Nephron (organoid): ENCODE measurements at regions not wholly inside any gene's neighbourhood (a gene's known extent, or its start where the extent isn't known, plus 50 kb on each side); places are given as distances from the start of the nearest gene placed in this dataset.
"Not testable (repeated sequence)": the region's sequence is repeated elsewhere in the genome, so short reads cannot be mapped to it uniquely, and the experiment has no call there.

Source experiments
- H3K27ac Mint-ChIP-seq, 3 experiments: 2 replicates each; pipeline ENCODE4 v1.8.0; 2020; ENCODE audit warnings: mixed read lengths in 3 of 3, mild to moderate bottlenecking in 2 of 3, moderate library complexity in 1 of 3
- H3K27me3 Mint-ChIP-seq: 2 replicates; pipeline ENCODE4 v1.8.0; 2021; ENCODE audit warnings: low read depth, mild to moderate bottlenecking, moderate library complexity, mixed read lengths
- H3K36me3 Mint-ChIP-seq: 2 replicates; pipeline ENCODE4 v1.8.0; 2020; ENCODE audit warnings: low read depth, mixed read lengths
- H3K4me1 Mint-ChIP-seq: 2 replicates; pipeline ENCODE4 v1.8.0; 2020; ENCODE audit warnings: mixed read lengths
- H3K4me3 Mint-ChIP-seq, 3 experiments: 2 replicates each; pipeline ENCODE4 v1.8.0; 2020; ENCODE audit warnings: mild to moderate bottlenecking in 3 of 3, mixed read lengths in 3 of 3, moderate library complexity in 2 of 3
- H3K9me3 Mint-ChIP-seq: 2 replicates; pipeline ENCODE4 v1.8.0; 2020; ENCODE audit warnings: mixed read lengths
- CTCF ChIP-seq, 3 experiments: fragments of 200-600 bp; sonication (generic); IDR thresholded peaks; one replicate each; pipeline ENCODE4 v1.5.0; 2021; ENCODE audit warnings: antibody characterized with exemption in 3 of 3; ENCODE audit not compliant: unreplicated experiment in 3 of 3

GRCh38 chr2:12560618-12561017 lies 156.1 kb upstream of the TRIB2 start:
- H3K27ac Mint-ChIP-seq, result no peak overlapping the region
- peaks cover 6% of the 10 kb centered on the region for H3K4me1 Mint-ChIP-seq
- H3K27me3 Mint-ChIP-seq, result peaks cover 5% of the 10 kb centered on the region
- no peaks in the 10 kb centered on the region for H3K36me3 Mint-ChIP-seq
- no peaks in the 10 kb centered on the region for H3K9me3 Mint-ChIP-seq
- H3K4me3 Mint-ChIP-seq, result no peak overlapping the region
- no peak for TF ChIP-seq CTCF (IDR thresholded peaks at IDR 0.05; ENCODE audit: unreplicated experiment in 3 of 3)

- Mint-ChIP-seq H3K27me3 (peaks cover 13% of the 10 kb centered on the region), H3K27ac (no peak overlapping the region), H3K4me1 (no peaks in the 10 kb centered on the region), H3K9me3 (no peaks in the 10 kb centered on the region), H3K4me3 (no peak overlapping the region), H3K36me3 (no peaks in the 10 kb centered on the region)
- TF ChIP-seq CTCF (IDR thresholded peaks at IDR 0.05; ENCODE audit: unreplicated experiment in 3 of 3), result no peak
Measured at GRCh38 chr2:12567411-12567810, 149.3 kb upstream of the TRIB2 start.

GRCh38 chr2:12569510-12569909 lies 147.2 kb upstream of the TRIB2 start:
- not testable (repeated sequence) for H3K27ac Mint-ChIP-seq, H3K4me3 Mint-ChIP-seq, H3K36me3 Mint-ChIP-seq

GRCh38 chr2:12569929-12570328 lies 146.8 kb upstream of the TRIB2 start:
- H3K4me3 Mint-ChIP-seq, H3K9me3 Mint-ChIP-seq, H3K4me1 Mint-ChIP-seq: not testable (repeated sequence)

More at GRCh38 chr2:12569510-12569909, 147.2 kb upstream of the TRIB2 start:
- peaks cover 13% of the 10 kb centered on the region for H3K27me3 Mint-ChIP-seq
- not testable (repeated sequence) for H3K4me1 Mint-ChIP-seq, H3K9me3 Mint-ChIP-seq

GRCh38 chr2:12577091-12577490 lies 139.6 kb upstream of the TRIB2 start:
- TF ChIP-seq CTCF (IDR thresholded peaks at IDR 0.05; ENCODE audit: unreplicated experiment in 3 of 3), result no peak
- Mint-ChIP-seq H3K9me3 (no peaks in the 10 kb centered on the region), H3K36me3 (no peaks in the 10 kb centered on the region), H3K27me3 (peaks cover 11% of the 10 kb centered on the region), H3K4me1 (peaks cover 8% of the 10 kb centered on the region), H3K4me3 (no peak overlapping the region), H3K27ac (no peak overlapping the region)

More at GRCh38 chr2:12569929-12570328, 146.8 kb upstream of the TRIB2 start:
- H3K36me3 Mint-ChIP-seq, H3K27ac Mint-ChIP-seq: not testable (repeated sequence)
- H3K27me3 Mint-ChIP-seq, result peaks cover 16% of the 10 kb centered on the region

GRCh38 chr2:12577567-12578253 lies 139.0 kb upstream of the TRIB2 start:
- no peak for TF ChIP-seq CTCF (IDR thresholded peaks at IDR 0.05; ENCODE audit: unreplicated experiment in 3 of 3)
- Mint-ChIP-seq H3K27me3 (peaks cover 9% of the 10 kb centered on the region), H3K9me3 (no peaks in the 10 kb centered on the region), H3K36me3 (no peaks in the 10 kb centered on the region), H3K27ac (peak overlapping the region in 1 of 3 experiments; percentile 30), H3K4me3 (no peak overlapping the region), H3K4me1 (peaks cover 8% of the 10 kb centered on the region)

GRCh38 chr2:12579018-12579417 lies 137.7 kb upstream of the TRIB2 start:
- Mint-ChIP-seq H3K27ac (no peak overlapping the region), H3K4me3 (no peak overlapping the region), H3K9me3 (no peaks in the 10 kb centered on the region), H3K27me3 (peaks cover 9% of the 10 kb centered on the region), H3K4me1 (peaks cover 8% of the 10 kb centered on the region), H3K36me3 (no peaks in the 10 kb centered on the region)
- TF ChIP-seq CTCF (IDR thresholded peaks at IDR 0.05; ENCODE audit: unreplicated experiment in 3 of 3), result no peak
